HG02610 (cell line): ENCODE measurements at regions not wholly inside any gene's neighbourhood (a gene's known extent, or its start where the extent isn't known, plus 50 kb on each side); places are given as distances from the start of the nearest gene placed in this dataset.
A peak's percentile ranks its signal among the peaks of the same experiment; 100 is the strongest.
"Not testable (repeated sequence)": the region's sequence is repeated elsewhere in the genome, so short reads cannot be mapped to it uniquely, and the experiment has no call there.

ENCODE experiments used
- ATAC-seq: cut with Tn5 transposase; IDR thresholded peaks from one replicate; pipeline ENCODE4 v1.9.1; 2021; ENCODE audit warnings: mild to moderate bottlenecking, moderate library complexity; ENCODE audit not compliant: unreplicated experiment

- no peak for ATAC-seq
These were observed 146.0 kb upstream of the GRM7 start for GRCh38 chr3:6714962-6715361.

GRCh38 chr3:6716420-6716819 lies 144.5 kb upstream of the GRM7 start:
- no peak for ATAC-seq

GRCh38 chr3:6717026-6717943 lies 143.6 kb upstream of the GRM7 start:
- peak; percentile 96 for ATAC-seq

- ATAC-seq, result no peak
These were observed 140.9 kb upstream of the GRM7 start for GRCh38 chr3:6719999-6720398.

GRCh38 chr3:6721491-6721890 lies 139.4 kb upstream of the GRM7 start:
- ATAC-seq, result no peak

- no peak for ATAC-seq
These were observed 137.7 kb upstream of the GRM7 start for GRCh38 chr3:6723205-6723604.

- ATAC-seq, result no peak
These were observed 134.1 kb upstream of the GRM7 start for GRCh38 chr3:6726811-6727210.

- no peak for ATAC-seq
These were observed 128.1 kb upstream of the GRM7 start for GRCh38 chr3:6732807-6733206.

- no peak for ATAC-seq
These were observed 127.1 kb upstream of the GRM7 start for GRCh38 chr3:6733699-6734394.

GRCh38 chr3:6734395-6734746 lies 126.5 kb upstream of the GRM7 start:
- ATAC-seq, result no peak

GRCh38 chr3:6736836-6737629 lies 123.9 kb upstream of the GRM7 start:
- ATAC-seq, result no peak

GRCh38 chr3:6737630-6738029 lies 123.3 kb upstream of the GRM7 start:
- no peak for ATAC-seq

GRCh38 chr3:6739288-6739687 lies 121.6 kb upstream of the GRM7 start:
- no peak for ATAC-seq

- ATAC-seq, result no peak
These were observed 117.7 kb upstream of the GRM7 start for GRCh38 chr3:6743067-6743720.

GRCh38 chr3:6746443-6746842 lies 114.5 kb upstream of the GRM7 start:
- no peak for ATAC-seq

- ATAC-seq, result no peak
These were observed 113.9 kb upstream of the GRM7 start for GRCh38 chr3:6747017-6747416.

GRCh38 chr3:6750782-6751181 lies 110.1 kb upstream of the GRM7 start:
- ATAC-seq, result no peak

- no peak for ATAC-seq
These were observed 107.4 kb upstream of the GRM7 start for GRCh38 chr3:6753536-6753935.

GRCh38 chr3:6769532-6770396 lies 91.2 kb upstream of the GRM7 start:
- ATAC-seq, result not testable (repeated sequence)

GRCh38 chr3:6770397-6770690 lies 90.6 kb upstream of the GRM7 start:
- no peak for ATAC-seq
